GM12891 (cell line): ENCODE measurements at regions not wholly inside any gene's neighbourhood (a gene's known extent, or its start where the extent isn't known, plus 50 kb on each side); places are given as distances from the start of the nearest gene placed in this dataset.

Experiments used
- PAX5 ChIP-seq: IDR thresholded peaks from 2 replicates; pipeline ENCODE4 v1.6.1; 2011; ENCODE audit warnings: low read length, moderate library complexity, mild to moderate bottlenecking; ENCODE audit not compliant: insufficient read depth, severe bottlenecking
- POLR2A ChIP-seq: IDR thresholded peaks from 2 replicates; pipeline ENCODE4 v1.6.1; 2011; ENCODE audit warnings: low read depth, low read length, control low read depth
- POLR2AphosphoS5 ChIP-seq: IDR thresholded peaks from 2 replicates; pipeline ENCODE4 v1.6.1; 2011; ENCODE audit warnings: low read depth, low read length, control low read depth
- POU2F2 ChIP-seq: IDR thresholded peaks from 2 replicates; pipeline ENCODE4 v1.6.1; 2011; ENCODE audit warnings: low read depth, mild to moderate bottlenecking, control low read depth, low read length, moderate library complexity
- SPI1 ChIP-seq: IDR thresholded peaks from 2 replicates; pipeline ENCODE4 v1.6.1; 2011; ENCODE audit warnings: low read depth, low read length, control low read depth
- TAF1 ChIP-seq: IDR thresholded peaks from 2 replicates; pipeline ENCODE4 v1.6.1; 2011; ENCODE audit warnings: low read depth, low read length, control low read depth

DNA sequence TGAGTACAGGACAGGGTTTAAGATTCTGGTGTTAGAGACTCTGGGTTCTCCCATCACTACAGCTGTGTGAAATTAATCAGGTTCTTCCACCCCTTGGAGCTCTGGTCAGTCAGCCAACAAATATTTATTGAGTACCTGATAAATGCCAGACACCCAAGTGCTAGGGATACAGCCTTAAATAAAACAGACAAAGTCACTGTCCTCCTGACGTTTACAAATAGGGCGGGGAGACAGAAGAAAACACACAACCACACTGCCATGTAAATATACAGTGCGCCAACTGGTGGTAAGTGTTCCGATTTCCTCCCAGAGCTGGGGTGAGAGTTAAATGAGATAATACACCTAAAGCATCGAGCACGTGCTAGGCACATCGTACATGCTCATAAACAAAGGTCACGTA is 121.0 kb downstream of the COPRS start:
- TF ChIP-seq POLR2A (no peak), POU2F2 (no peak), SPI1 (no peak), POLR2AphosphoS5 (no peak), TAF1 (no peak), PAX5 (no peak)
